GM18951 (cell line): ENCODE measurements at regions not wholly inside any gene's neighbourhood (a gene's known extent, or its start where the extent isn't known, plus 50 kb on each side); places are given as distances from the start of the nearest gene placed in this dataset.

Source experiments
- POLR2A ChIP-seq: IDR thresholded peaks from 4 replicates; pipeline ENCODE4 v1.6.1; 2011; ENCODE audit warnings: mild to moderate bottlenecking; ENCODE audit not compliant: insufficient read length, insufficient read depth; ENCODE audit errors: extremely low read depth
- in situ Hi-C: fragments of 300-500 bp; cut with MboI; formaldehyde crosslinking; loops from one replicate; pipeline ENCODE4 v1.12.0; 2022; ENCODE audit warnings: low sequenced_read_pairs, mixed read lengths, inconsistent platforms; ENCODE audit not compliant: unreplicated experiment

DNA sequence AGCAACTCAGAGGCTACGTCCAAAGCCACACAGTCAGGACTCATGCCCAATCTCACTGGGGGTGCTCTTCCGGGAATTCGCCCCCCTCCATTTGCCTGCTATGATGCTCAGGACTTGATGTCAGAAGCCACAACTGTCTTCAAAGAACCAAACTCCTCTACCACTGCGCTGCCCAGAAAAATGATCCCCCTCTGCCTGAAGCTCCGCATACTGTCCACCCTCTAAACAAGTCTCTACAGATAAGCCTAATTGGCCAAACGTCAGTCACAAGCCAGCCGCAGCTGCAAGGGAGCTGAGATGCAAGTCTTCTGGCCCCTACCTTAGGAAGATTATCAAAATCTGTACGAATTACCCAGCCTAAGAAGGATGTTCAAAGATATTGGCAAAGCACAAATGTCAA is 294.6 kb downstream of the BUD13 start:
- no peak for TF ChIP-seq POLR2A
- in situ Hi-C loops: no loop called here

- in situ Hi-C loops: no loop called here
- no peak for TF ChIP-seq POLR2A
Observed at GRCh38 chr11:116473790-116474346, 298.9 kb downstream of the BUD13 start.

- TF ChIP-seq POLR2A: no peak
- in situ Hi-C loops: no loop called here
Observed at GRCh38 chr11:116473206-116473769, 299.5 kb downstream of the BUD13 start.

- TF ChIP-seq POLR2A: no peak
- in situ Hi-C loops: no loop called here
Observed at GRCh38 chr11:116472651-116473050, 300.1 kb downstream of the BUD13 start.

DNA sequence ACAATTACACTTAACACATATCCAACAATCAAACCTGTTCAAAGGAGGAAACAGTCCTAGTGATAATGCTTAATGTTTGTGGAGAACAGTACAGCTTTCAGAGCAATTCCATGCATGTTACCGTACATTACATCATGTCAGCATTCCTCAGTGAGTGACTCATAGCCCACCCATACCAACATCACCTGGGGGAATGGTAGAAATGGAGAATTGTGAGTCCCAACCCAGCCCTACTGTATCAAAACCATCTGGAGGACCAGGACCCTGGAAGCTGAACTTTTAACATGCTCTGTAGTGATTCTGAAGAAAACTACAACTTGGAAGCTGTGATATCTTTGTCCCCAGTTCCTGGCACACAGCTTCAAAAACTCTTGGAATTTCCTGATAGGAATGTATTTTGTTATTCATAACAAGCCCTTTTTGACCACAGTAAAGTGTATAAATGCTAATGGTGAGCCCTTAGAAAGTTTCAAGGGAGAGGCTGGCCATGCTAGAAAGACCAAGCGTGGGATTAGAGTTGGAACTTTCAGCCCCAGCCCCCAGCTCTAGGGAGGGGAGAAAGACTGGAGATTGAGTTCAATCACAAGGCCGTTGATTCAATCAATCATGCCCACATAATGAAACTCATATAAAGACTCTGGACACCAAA is 301.1 kb downstream of the BUD13 start:
- TF ChIP-seq POLR2A: no peak
- in situ Hi-C loops: no loop called here

GRCh38 chr11:116468699-116469098 is 304.1 kb downstream of the BUD13 start:
- in situ Hi-C loops: no loop called here
- TF ChIP-seq POLR2A: no peak

DNA sequence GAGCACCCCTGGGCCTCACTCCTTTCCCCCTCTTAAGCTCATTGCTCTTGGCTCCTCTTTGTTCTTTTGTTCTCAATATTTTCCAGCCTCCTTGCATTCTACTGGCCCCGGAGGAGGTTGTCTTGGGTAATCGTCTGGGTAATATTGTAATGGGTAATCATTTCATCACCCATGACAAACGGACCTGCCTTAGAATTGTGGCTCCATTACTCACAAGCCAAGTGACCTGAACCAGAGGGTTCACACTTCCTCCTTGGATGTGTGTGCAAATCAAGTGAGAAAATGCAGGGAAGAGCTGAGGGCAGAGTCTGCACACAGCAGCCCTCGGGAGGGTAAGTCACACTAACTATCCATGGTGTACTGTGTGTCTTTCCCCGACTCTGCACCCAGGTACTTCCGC is 305.0 kb downstream of the BUD13 start:
- in situ Hi-C loops: no loop called here
- TF ChIP-seq POLR2A: no peak

DNA sequence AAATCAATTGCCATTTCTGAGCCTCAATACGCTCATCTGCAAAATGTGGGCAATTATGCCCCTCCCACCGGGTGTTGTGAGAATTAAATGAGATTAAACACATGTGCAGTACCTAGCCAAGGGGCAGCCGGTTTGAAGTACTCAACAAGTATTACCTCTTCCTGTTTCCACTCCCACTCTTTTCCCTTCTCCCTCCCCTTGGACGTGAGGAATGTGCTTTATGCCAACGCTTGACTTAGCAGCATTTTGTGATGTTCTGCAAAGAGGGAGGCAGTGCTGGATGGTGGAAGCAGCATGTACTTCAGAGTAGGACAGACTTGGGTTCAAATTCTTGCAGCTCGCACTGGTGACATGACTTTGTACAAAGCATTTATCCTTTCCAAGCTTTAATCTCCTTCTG is 306.0 kb downstream of the BUD13 start:
- in situ Hi-C loops: no loop called here
- no peak for TF ChIP-seq POLR2A

GRCh38 chr11:116466191-116466590 is 306.6 kb downstream of the BUD13 start:
- in situ Hi-C loops: no loop called here
- no peak for TF ChIP-seq POLR2A

DNA sequence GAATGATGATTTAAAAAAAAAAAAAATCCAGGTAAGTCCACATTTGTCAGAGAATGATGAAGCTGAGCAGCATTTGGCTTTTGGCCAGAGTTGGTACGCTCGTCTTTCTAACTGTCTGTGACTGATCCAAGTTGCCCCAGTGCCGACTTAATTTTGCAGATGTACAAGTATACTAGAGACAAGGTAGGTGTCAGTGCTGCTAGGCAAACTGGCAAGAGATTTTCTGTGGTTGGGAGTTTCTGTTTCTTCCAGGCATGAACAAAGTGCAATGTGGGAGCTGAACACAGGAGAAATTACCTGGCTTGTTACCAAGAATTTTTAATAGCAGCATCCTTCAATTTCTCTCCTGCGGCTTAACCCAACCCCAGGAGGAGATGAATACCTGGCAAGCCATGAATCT is 307.7 kb downstream of the BUD13 start:
- TF ChIP-seq POLR2A: no peak
- in situ Hi-C loops: no loop called here

- TF ChIP-seq POLR2A: no peak
- in situ Hi-C loops: no loop called here
Observed at GRCh38 chr11:116461789-116462188, 311.0 kb downstream of the BUD13 start.

GRCh38 chr11:116460156-116460920 is 312.4 kb downstream of the BUD13 start:
- TF ChIP-seq POLR2A: no peak
- in situ Hi-C loops: no loop called here

DNA sequence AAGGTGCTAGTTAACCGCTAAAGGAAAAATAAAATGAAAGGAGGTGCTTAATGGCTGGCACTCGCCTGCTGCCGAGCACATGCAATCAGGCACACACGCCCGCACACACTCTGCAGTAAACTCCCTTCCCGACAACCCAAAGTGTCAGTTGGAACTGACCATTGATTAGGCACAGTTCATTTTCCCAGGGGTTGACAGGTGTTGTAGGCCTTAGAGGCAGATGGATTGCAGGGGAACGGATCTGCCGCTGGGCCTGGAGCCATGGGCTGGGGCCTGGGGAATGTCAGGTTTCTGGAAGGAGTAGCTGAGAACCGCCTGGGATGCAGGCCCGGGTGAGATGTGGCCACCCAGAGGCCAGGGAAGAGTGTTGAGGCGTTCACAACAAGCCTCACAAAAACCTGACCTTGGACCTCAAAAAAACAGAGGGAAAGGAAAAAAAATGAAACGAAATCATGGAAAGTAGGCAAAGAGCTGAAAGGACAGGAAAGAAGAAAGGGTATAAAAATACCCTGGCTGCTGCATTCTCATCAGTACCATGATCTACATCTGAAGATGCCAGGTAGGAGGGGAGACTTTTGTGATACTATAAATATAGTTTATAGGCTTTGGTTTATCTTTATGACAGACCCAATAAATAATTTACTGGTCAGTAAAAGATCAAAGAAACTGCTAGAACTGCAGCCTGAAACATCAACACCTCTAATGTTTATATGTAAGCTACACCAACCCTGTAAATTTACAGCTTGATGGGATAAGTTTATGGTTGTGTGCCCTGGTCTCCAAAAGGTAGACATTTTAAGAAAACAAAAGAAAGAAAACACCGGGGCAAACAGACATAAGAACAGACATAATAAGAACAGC is 313.4 kb downstream of the BUD13 start:
- in situ Hi-C loops: no loop called here

DNA sequence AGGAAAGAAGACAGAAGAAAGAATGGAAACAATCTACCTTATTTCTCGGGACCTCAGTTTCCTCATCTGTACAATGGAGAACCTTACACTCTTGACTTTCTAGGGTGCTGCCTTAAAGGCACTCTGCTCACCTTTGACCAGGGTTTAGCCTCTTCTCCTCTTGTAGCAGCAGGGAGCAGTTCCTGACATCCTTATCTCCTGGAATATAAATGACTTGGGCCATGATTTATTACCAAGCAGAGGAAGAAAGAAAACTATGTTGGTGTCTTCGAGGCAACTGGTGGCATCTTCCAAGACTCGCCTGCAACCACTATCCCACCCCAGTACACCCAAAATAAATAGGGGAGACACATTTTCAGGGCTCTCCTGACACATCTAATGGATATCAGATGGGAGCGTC is 314.2 kb downstream of the BUD13 start:
- in situ Hi-C loops: no loop called here
- no peak for TF ChIP-seq POLR2A

More for the DNA sequence above, 313.4 kb downstream of the BUD13 start:
- TF ChIP-seq POLR2A: no peak
